GM12874 (cell line): ENCODE measurements at regions not wholly inside any gene's neighbourhood (a gene's known extent, or its start where the extent isn't known, plus 50 kb on each side); places are given as distances from the start of the nearest gene placed in this dataset.
A peak's percentile ranks its signal among the peaks of the same experiment; 100 is the strongest.

Experiments used
- CTCF ChIP-seq: IDR thresholded peaks from 2 replicates; pipeline ENCODE4 v1.5.1; 2011; ENCODE audit warnings: low read depth, mild to moderate bottlenecking, control low read depth, low read length, moderate library complexity; ENCODE audit not compliant: insufficient read depth

DNA sequence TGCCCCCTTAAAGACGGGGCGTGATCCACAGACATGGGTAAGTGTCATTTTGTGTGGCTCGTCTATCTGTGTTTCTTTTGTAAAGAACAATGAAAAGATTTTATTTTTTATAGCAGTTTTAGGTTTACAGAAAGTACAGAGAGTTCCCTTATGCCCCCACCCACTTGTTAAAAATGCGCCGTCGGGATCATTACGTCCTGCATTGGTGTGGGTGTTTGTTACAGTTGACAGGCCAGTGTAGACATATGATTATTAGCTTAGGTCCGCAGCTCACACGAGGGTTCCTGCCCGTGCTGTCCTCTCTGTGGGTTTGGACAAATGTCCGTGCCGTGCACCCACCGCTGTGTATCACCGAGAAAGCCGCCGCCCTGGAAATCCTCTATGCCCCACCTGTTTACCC is 50.5 kb downstream of the RGS12 start:
- TF ChIP-seq CTCF: no peak

GRCh38 chr4:3344104-3344503 is 51.3 kb downstream of the RGS12 start:
- TF ChIP-seq CTCF: no peak

DNA sequence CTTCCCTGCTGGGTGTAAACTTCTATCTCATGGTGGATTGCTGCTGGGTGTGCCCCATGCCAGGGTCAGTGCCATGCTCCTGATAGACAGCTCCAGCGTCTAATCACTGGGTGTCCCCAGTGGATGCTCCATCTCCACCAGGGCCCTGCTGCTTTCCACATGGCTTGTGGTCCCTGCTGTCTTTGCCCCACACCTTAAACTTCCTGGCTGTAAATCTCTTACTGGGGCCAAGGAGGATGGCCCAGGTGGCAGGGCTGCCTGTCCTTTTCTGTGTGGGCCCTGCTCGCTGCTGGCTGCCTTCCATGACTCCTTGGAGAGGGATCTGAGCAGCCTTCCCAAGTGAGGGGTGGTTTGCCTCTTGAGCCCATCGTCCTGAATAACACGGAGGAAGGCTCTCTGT is 51.8 kb downstream of the RGS12 start:
- TF ChIP-seq CTCF: no peak

DNA sequence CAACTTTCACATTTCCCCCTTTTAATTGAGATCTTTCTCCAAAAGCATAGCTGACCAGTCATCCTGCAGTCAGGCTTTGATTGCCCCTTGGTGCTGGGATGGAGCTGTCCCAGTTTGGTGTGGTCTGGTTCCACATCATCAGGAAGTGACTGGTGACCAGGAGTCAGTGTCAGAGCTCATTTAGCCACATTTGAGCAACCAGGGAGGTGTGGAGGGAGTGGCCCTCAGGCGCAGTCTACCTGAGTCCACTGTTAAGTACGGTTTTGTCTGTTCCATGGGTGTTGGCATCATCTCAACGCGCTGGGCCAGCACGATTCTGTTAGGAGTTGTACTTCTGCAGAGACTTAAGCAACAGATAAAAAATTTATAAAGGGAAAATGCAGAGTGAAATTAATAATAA is 52.6 kb downstream of the RGS12 start:
- no peak for TF ChIP-seq CTCF

GRCh38 chr4:3346146-3346545 is 53.3 kb downstream of the RGS12 start:
- peak; percentile 74 for TF ChIP-seq CTCF

DNA sequence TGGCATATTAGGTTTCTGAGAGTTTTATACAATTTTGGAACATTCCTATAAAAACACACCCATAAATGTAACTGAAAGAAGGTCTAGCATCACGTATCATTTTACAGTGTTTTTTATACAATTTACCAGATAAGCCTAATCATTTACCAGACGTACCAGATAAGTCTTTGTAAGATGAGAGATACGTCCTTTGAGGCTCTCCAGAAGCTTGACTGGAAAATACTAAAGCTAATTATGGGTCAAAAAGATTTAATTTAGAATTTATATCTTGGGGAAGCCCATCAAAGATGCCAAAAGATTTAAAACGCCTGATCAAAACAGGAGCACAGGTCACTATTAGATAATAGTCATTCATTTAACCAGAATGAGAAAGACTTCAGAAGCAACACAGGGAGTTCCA is 55.0 kb downstream of the RGS12 start:
- no peak for TF ChIP-seq CTCF

- no peak for TF ChIP-seq CTCF
Observed at GRCh38 chr4:3348621-3349020, 55.8 kb downstream of the RGS12 start.

DNA sequence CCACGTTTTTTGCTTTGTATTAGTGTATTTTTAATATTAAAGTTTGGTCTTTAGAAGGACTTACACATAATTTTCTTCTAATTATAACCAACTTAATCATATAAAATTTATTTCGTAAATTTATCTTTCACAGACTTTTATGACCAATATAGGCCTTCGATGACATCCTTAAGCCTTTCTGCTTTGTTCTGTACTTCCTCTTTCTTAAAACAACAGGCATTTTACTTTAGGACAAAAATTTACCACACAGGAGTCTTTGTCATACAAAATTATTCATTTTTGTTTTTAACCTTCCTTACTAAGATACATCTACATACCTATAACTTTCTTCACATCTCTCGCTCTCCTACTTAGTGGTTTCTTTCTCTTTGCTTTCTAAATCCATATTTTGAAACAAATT is 56.3 kb downstream of the RGS12 start:
- no peak for TF ChIP-seq CTCF
